HAP-1 (cell line): ENCODE measurements at regions not wholly inside any gene's neighbourhood (a gene's known extent, or its start where the extent isn't known, plus 50 kb on each side); places are given as distances from the start of the nearest gene placed in this dataset.

ENCODE experiments used
- DNase-seq, 2 experiments: peaks; one replicate each; pipeline ENCODE4 v3.0.0-alpha.2; 2016 to 2020; ENCODE audit warnings: low spot score in 2 of 2
- H3K27me3 ChIP-seq: fragments of 250-450 bp; sonication (Bioruptor Pico); 2 replicates; pipeline ENCODE4 v1.5.1; 2020; ENCODE audit warnings: low read depth, mild to moderate bottlenecking, moderate library complexity
- H3K36me3 ChIP-seq: fragments of 250-450 bp; sonication (Bioruptor Pico); replicated peaks from 2 replicates; pipeline ENCODE4 v1.5.1; 2020; ENCODE audit warnings: mild to moderate bottlenecking
- H3K4me1 ChIP-seq: fragments of 250-450 bp; sonication (Bioruptor Pico); 2 replicates; pipeline ENCODE4 v1.5.1; 2020; ENCODE audit warnings: mild to moderate bottlenecking
- H3K4me3 ChIP-seq: fragments of 250-450 bp; sonication (Bioruptor Pico); 2 replicates; pipeline ENCODE4 v1.5.1; 2020; ENCODE audit warnings: mild to moderate bottlenecking, moderate library complexity
- H3K9me3 ChIP-seq: fragments of 250-450 bp; sonication (Bioruptor Pico); 2 replicates; pipeline ENCODE4 v1.5.1; 2020; ENCODE audit warnings: mild to moderate bottlenecking, moderate library complexity
- in situ Hi-C: fragments of 300-500 bp; cut with MboI; formaldehyde crosslinking; loops from 3 replicates; pipeline ENCODE4 v1.14.3; 2020; ENCODE audit warnings: low sequenced_read_pairs, inconsistent platforms, mixed read lengths

- H3K36me3 ChIP-seq: no peaks in the 10 kb centered on the region
- DNase-seq: no peak
- H3K9me3 ChIP-seq: no peaks in the 10 kb centered on the region
- no peaks in the 10 kb centered on the region for H3K27me3 ChIP-seq
- in situ Hi-C loops: no loop called here
- H3K4me1 ChIP-seq: no peaks in the 10 kb centered on the region
- no peak overlapping the region for H3K4me3 ChIP-seq
Observed at GRCh38 chr4:132572210-132572609, 576.9 kb upstream of the PCDH10 start.

GRCh38 chr4:132587626-132588025, 561.5 kb upstream of the PCDH10 start:
- in situ Hi-C loops: no loop called here
- no peaks in the 10 kb centered on the region for H3K27me3 ChIP-seq

DNA sequence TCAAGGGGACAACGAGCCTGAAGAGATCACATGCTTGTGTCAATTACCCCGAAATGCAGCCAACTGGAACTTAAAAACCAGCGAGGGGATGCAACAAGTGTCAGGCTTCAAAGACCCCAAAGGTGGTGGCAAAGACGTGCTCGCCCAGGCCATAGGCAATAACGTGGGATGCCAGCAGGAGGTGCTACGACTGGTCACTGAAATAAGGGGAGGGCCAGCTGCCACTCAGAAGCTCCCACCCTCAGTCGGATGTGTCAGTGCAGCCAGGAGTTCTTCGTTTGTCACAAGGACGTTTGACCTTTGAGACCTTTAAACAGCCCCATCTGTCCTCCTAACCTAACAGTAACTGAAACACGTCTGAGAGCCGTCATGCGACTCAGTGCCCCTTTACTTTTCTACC, 556.8 kb upstream of the PCDH10 start:
- H3K27me3 ChIP-seq: no peaks in the 10 kb centered on the region
- H3K9me3 ChIP-seq: no peaks in the 10 kb centered on the region
- H3K36me3 ChIP-seq: no peaks in the 10 kb centered on the region
- no peak for DNase-seq
- in situ Hi-C loops: no loop called here
- no peaks in the 10 kb centered on the region for H3K4me1 ChIP-seq
- no peak overlapping the region for H3K4me3 ChIP-seq

More at GRCh38 chr4:132587626-132588025, 561.5 kb upstream of the PCDH10 start:
- no peaks in the 10 kb centered on the region for H3K9me3 ChIP-seq
- H3K36me3 ChIP-seq: no peaks in the 10 kb centered on the region
- no peak for DNase-seq
- no peaks in the 10 kb centered on the region for H3K4me1 ChIP-seq
- no peak overlapping the region for H3K4me3 ChIP-seq

GRCh38 chr4:132592850-132593249, 556.2 kb upstream of the PCDH10 start:
- Histone ChIP-seq H3K36me3 (no peaks in the 10 kb centered on the region), H3K4me3 (no peak overlapping the region), H3K9me3 (no peaks in the 10 kb centered on the region), H3K4me1 (no peaks in the 10 kb centered on the region), H3K27me3 (no peaks in the 10 kb centered on the region)
- DNase-seq: no peak
- in situ Hi-C loops: no loop called here

DNA sequence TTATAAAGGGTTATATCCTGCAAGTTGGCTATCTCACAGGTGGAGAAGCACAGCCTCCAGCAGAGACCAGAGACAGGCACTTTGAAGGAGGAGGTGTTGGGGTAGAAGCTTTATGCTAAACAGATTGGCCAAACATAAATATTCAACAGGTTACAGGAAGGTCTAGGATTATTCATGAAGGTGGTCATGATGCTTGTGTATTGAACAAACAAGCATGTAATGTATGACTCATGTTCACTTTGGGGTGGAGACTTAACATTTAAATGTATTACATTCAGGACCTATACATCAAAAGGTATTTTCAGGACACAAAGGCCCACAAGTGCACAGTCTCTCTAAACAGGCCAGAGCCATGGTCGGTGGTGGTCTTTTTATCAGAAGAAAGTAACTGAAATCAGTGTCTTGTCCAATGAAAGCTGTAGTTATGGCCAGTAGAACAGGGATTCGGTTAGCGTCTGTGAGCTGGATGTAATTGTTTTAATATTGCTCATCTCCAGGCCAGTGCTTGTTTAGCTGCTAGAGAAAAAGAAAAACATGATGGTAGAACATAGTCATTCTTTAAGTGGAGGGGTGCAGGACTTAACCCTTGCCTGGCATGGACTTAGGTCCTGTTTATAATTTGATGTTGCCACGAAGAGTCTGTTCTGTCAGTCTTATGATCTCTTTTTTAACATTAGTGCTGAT, 555.2 kb upstream of the PCDH10 start:
- in situ Hi-C loops: no loop called here
- no peaks in the 10 kb centered on the region for H3K9me3 ChIP-seq
- H3K36me3 ChIP-seq: no peaks in the 10 kb centered on the region
- no peaks in the 10 kb centered on the region for H3K4me1 ChIP-seq
- no peak overlapping the region for H3K4me3 ChIP-seq
- DNase-seq: no peak
- H3K27me3 ChIP-seq: no peaks in the 10 kb centered on the region

DNA sequence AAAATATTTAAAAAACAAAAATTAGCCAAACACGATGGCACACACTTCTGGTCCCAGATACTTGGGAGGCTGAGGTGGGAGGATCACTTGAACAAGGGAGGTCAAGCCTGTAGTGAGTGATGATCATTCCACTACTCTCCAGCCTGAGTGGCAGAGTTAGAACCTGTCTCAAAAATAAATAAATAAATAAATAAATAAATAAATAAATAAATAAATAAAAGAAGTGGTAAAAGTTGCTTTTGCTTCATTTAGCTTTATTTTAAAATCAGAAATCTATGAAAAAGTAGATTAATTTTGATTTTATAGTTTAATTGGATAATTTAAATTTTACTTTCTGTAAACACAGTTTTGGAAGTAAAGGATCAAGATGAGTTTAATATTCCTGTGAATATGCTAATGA, 552.9 kb upstream of the PCDH10 start:
- no peaks in the 10 kb centered on the region for H3K4me1 ChIP-seq
- H3K4me3 ChIP-seq: no peak overlapping the region
- in situ Hi-C loops: no loop called here

DNA sequence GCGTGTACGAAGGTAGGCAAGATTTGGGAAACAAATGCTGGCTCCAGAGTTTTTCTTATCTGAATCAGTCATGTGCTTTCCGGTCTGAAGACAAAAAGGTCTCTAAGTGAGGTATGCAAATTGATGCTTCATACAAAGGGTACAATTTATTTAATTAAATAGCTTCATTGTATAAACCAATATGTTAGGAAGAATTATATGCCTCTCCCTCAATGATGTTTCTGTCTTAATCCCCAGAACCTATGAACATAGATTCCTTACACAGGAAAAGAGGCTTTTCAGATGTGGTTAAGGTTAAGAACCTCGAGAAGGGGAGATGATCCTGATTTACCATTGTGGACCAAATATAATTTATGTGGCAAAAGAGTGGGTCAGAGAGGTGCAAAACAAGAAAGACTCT, 543.5 kb upstream of the PCDH10 start:
- in situ Hi-C loops: no loop called here
- H3K9me3 ChIP-seq: no peaks in the 10 kb centered on the region
- no peak for DNase-seq

More for the DNA sequence above, 552.9 kb upstream of the PCDH10 start:
- Histone ChIP-seq H3K9me3 (no peaks in the 10 kb centered on the region), H3K36me3 (no peaks in the 10 kb centered on the region), H3K27me3 (no peaks in the 10 kb centered on the region)
- DNase-seq: no peak

DNA sequence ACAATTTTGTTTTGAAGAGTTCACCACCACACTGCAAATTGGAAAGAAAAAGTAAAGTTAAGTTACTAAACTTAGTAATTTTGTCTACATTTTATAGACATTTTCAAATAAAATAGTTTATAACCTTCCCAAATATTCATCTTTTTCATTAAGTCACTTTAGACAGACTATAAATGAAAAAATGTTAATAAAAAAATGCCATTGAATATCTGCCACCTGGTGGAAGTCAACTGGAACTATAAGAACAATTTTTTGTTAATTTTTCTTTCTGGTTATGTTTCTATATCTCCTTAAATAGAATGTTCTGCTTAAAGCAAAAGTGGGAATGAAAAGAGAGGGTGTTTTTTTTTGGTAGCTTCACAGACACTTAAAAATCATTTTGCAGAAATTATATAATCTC, 534.4 kb upstream of the PCDH10 start:
- H3K4me3 ChIP-seq: no peak overlapping the region
- H3K9me3 ChIP-seq: peaks cover 3% of the 10 kb centered on the region
- no peaks in the 10 kb centered on the region for H3K36me3 ChIP-seq
- DNase-seq: no peak
- no peaks in the 10 kb centered on the region for H3K4me1 ChIP-seq
- in situ Hi-C loops: no loop called here
- H3K27me3 ChIP-seq: no peaks in the 10 kb centered on the region

More for the DNA sequence above, 543.5 kb upstream of the PCDH10 start:
- H3K36me3 ChIP-seq: no peaks in the 10 kb centered on the region
- H3K27me3 ChIP-seq: no peaks in the 10 kb centered on the region
- no peaks in the 10 kb centered on the region for H3K4me1 ChIP-seq
- H3K4me3 ChIP-seq: no peak overlapping the region

- Histone ChIP-seq H3K4me1 (no peaks in the 10 kb centered on the region), H3K4me3 (no peak overlapping the region), H3K27me3 (no peaks in the 10 kb centered on the region), H3K36me3 (no peaks in the 10 kb centered on the region), H3K9me3 (peaks cover 3% of the 10 kb centered on the region)
- in situ Hi-C loops: no loop called here
- DNase-seq: no peak
Observed at GRCh38 chr4:132619968-132620367, 529.1 kb upstream of the PCDH10 start.

GRCh38 chr4:132642016-132642817, 506.9 kb upstream of the PCDH10 start:
- peak; percentile 65 to 79 for DNase-seq
- no peak overlapping the region for H3K4me3 ChIP-seq
- no peaks in the 10 kb centered on the region for H3K9me3 ChIP-seq
- no peaks in the 10 kb centered on the region for H3K27me3 ChIP-seq
- no peaks in the 10 kb centered on the region for H3K4me1 ChIP-seq
- in situ Hi-C loops: no loop called here
- no peaks in the 10 kb centered on the region for H3K36me3 ChIP-seq

- in situ Hi-C loops: no loop called here
- DNase-seq: no peak
- H3K9me3 ChIP-seq: no peaks in the 10 kb centered on the region
- H3K4me3 ChIP-seq: no peak overlapping the region
- H3K36me3 ChIP-seq: no peaks in the 10 kb centered on the region
- peaks cover 2% of the 10 kb centered on the region; the same call in 1 of the 2 replicates for H3K4me1 ChIP-seq
- no peaks in the 10 kb centered on the region for H3K27me3 ChIP-seq
Observed at GRCh38 chr4:132646186-132646585, 502.9 kb upstream of the PCDH10 start.

GRCh38 chr4:132651196-132651595, 497.9 kb upstream of the PCDH10 start:
- peak; percentile 15 to 92 for DNase-seq
- in situ Hi-C loops: no loop called here
- Histone ChIP-seq H3K27me3 (no peaks in the 10 kb centered on the region), H3K4me3 (no peak overlapping the region), H3K9me3 (no peaks in the 10 kb centered on the region), H3K4me1 (peaks cover 10% of the 10 kb centered on the region), H3K36me3 (no peaks in the 10 kb centered on the region)

GRCh38 chr4:132660181-132660580, 488.9 kb upstream of the PCDH10 start:
- DNase-seq: no peak
- no peak overlapping the region for H3K4me3 ChIP-seq
- H3K4me1 ChIP-seq: no peaks in the 10 kb centered on the region
- in situ Hi-C loops: no loop called here
- H3K36me3 ChIP-seq: no peaks in the 10 kb centered on the region
- no peaks in the 10 kb centered on the region for H3K27me3 ChIP-seq
- no peaks in the 10 kb centered on the region for H3K9me3 ChIP-seq

DNA sequence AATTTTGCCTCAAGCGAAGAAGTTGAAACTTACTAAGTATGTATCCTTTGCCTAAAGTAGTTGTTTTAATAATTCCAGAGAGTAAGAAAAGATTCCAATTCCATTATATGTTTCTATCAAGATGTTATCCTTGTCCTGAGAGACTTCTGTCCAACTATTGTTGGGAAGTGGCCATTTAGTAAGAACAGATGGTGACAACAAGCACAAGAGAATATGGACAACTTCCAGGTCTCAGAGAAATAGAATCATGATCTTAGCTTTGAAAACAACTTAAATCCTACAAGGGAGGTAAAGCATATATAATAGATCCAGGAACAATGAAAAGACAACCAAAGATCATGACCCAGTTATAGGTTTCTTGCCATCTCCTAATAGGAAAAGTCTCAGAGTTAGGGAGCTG, 486.6 kb upstream of the PCDH10 start:
- in situ Hi-C loops: no loop called here
- DNase-seq: no peak
- H3K9me3 ChIP-seq: no peaks in the 10 kb centered on the region
- H3K27me3 ChIP-seq: no peaks in the 10 kb centered on the region
- no peaks in the 10 kb centered on the region for H3K36me3 ChIP-seq
- no peaks in the 10 kb centered on the region for H3K4me1 ChIP-seq
- no peak overlapping the region for H3K4me3 ChIP-seq
